IMR-90 (cell line): ENCODE measurements at regions not wholly inside any gene's neighbourhood (a gene's known extent, or its start where the extent isn't known, plus 50 kb on each side); places are given as distances from the start of the nearest gene placed in this dataset.

ENCODE experiments used
- ATAC-seq: fragments of 200-7000 bp; cut with Tn5 transposase; 2 replicates; pipeline ENCODE4 v1.9.1; 2020; ENCODE audit warnings: low read depth, mild to moderate bottlenecking, moderate library complexity
- BruUV-seq: library from RNA; stranded (reverse); fragments of 400-500 nt; replicated peaks from 2 replicates; lab custom pipeline; 2021; lab: Mats Ljungman, UMichigan
- CTCF ChIA-PET: fragments of 300-600 bp; formaldehyde crosslinking; extraction: SDS; loops from one replicate; lab custom pipeline; 2021; ENCODE audit warnings: antibody characterized with exemption; lab: Yijun Ruan, JAX
- POLR2A ChIA-PET: fragments of 300-600 bp; sonication (Branson Sonifier 250); formaldehyde crosslinking; loops from one replicate; lab custom pipeline; 2022; ENCODE audit warnings: antibody characterized with exemption; ENCODE audit not compliant: unreplicated experiment; lab: Charles Lee
- DNase-seq: peaks from one replicate; pipeline ENCODE4 v3.0.0; 2013
- H2AFZ ChIP-seq: replicated peaks from 2 replicates; pipeline ENCODE3; 2013; ENCODE audit warnings: low read length, mild to moderate bottlenecking; ENCODE audit not compliant: poor library complexity
- H2AK5ac ChIP-seq: 2 replicates; pipeline ENCODE4 v1.6.1; 2013; ENCODE audit warnings: low read depth, low read length, inconsistent platforms
- H2AK9ac ChIP-seq: replicated peaks from 2 replicates; pipeline ENCODE3; 2013; ENCODE audit warnings: mild to moderate bottlenecking, low read depth, low read length, moderate library complexity; ENCODE audit not compliant: poor library complexity
- H2BK120ac ChIP-seq: 2 replicates; pipeline ENCODE4 v1.6.1; 2013; ENCODE audit warnings: low read depth, low read length, inconsistent platforms
- H2BK15ac ChIP-seq: 3 replicates; pipeline ENCODE4 v1.6.1; 2013; ENCODE audit warnings: low read depth, low read length, inconsistent platforms
- H2BK20ac ChIP-seq: 2 replicates; pipeline ENCODE4 v1.6.1; 2013; ENCODE audit warnings: low read depth, mild to moderate bottlenecking, inconsistent platforms, low read length, moderate library complexity
- H2BK5ac ChIP-seq: 2 replicates; pipeline ENCODE4 v1.6.1; 2013; ENCODE audit warnings: mild to moderate bottlenecking, low read depth, low read length, inconsistent platforms; ENCODE audit not compliant: poor library complexity, severe bottlenecking
- H3K14ac ChIP-seq: replicated peaks from 2 replicates; pipeline ENCODE4 v1.6.1; 2013; ENCODE audit warnings: low read depth, low read length, inconsistent platforms
- H3K18ac ChIP-seq: 2 replicates; pipeline ENCODE4 v1.6.1; 2013; ENCODE audit warnings: low read depth, low read length, control low read depth
- H3K23ac ChIP-seq: 2 replicates; pipeline ENCODE4 v1.6.1; 2013; ENCODE audit warnings: low read depth, low read length, inconsistent platforms
- H3K27ac ChIP-seq: 2 replicates; pipeline ENCODE4 v1.5.1; 2013; ENCODE audit warnings: mild to moderate bottlenecking, control low read depth, low read length; ENCODE audit not compliant: insufficient read depth
- H3K27me3 ChIP-seq: 2 replicates; pipeline ENCODE4 v1.6.1; 2013; ENCODE audit warnings: low read length; ENCODE audit not compliant: control insufficient read depth, insufficient read depth
- H3K36me3 ChIP-seq: 2 replicates; pipeline ENCODE4 v1.6.1; 2013; ENCODE audit warnings: low read length, mixed read lengths; ENCODE audit not compliant: control insufficient read depth, insufficient read depth
- H3K4ac ChIP-seq: 2 replicates; pipeline ENCODE4 v1.6.1; 2013; ENCODE audit warnings: low read depth, low read length, inconsistent platforms
- H3K4me1 ChIP-seq: 2 replicates; pipeline ENCODE4 v1.6.1; 2013; ENCODE audit warnings: low read length, mixed read lengths; ENCODE audit not compliant: control insufficient read depth, insufficient read depth
- H3K4me2 ChIP-seq: 2 replicates; pipeline ENCODE4 v1.6.1; 2013; ENCODE audit warnings: low read depth, mild to moderate bottlenecking, control low read depth, low read length, moderate library complexity
- H3K4me3 ChIP-seq: 2 replicates; pipeline ENCODE4 v1.5.1; 2013; ENCODE audit warnings: low read depth, mild to moderate bottlenecking, control low read depth, low read length, moderate library complexity; ENCODE audit not compliant: insufficient read depth
- H3K56ac ChIP-seq: 2 replicates; pipeline ENCODE4 v1.6.1; 2013; ENCODE audit warnings: low read length, inconsistent platforms; ENCODE audit not compliant: insufficient read depth; ENCODE audit errors: extremely low read depth
- H3K79me1 ChIP-seq, 2 experiments: 2 replicates each; pipeline ENCODE4 v1.6.1; 2013; ENCODE audit warnings: low read length in 2 of 2, inconsistent platforms in 1 of 2, low read depth in 1 of 2
- H3K9ac ChIP-seq: 2 replicates; pipeline ENCODE4 v1.6.1; 2013; ENCODE audit warnings: low read depth, low read length, control low read depth
- H3K9me1 ChIP-seq: 2 replicates; pipeline ENCODE4 v1.6.1; 2013; ENCODE audit warnings: low read length, inconsistent platforms; ENCODE audit not compliant: insufficient read depth
- H3K9me3 ChIP-seq: 2 replicates; pipeline ENCODE4 v1.6.1; 2013; ENCODE audit warnings: low read length; ENCODE audit not compliant: control insufficient read depth, insufficient read depth
- H4K20me1 ChIP-seq: 2 replicates; pipeline ENCODE4 v1.6.1; 2013; ENCODE audit warnings: low read length, inconsistent platforms; ENCODE audit not compliant: insufficient read depth
- H4K5ac ChIP-seq: 2 replicates; pipeline ENCODE4 v1.6.1; 2013; ENCODE audit warnings: mild to moderate bottlenecking, low read depth, low read length, control low read depth
- H4K8ac ChIP-seq, 2 experiments: 2 replicates each; pipeline ENCODE4 v1.6.1; 2013; ENCODE audit warnings: low read depth in 2 of 2, low read length in 2 of 2, control low read depth in 1 of 2, inconsistent platforms in 1 of 2
- H4K91ac ChIP-seq: 2 replicates; pipeline ENCODE4 v1.6.1; 2013; ENCODE audit warnings: low read depth, low read length, inconsistent platforms; ENCODE audit not compliant: insufficient read depth
- BHLHE40 ChIP-seq: fragments of 150-350 bp; IDR thresholded peaks from 2 replicates; pipeline ENCODE4 v1.6.1; 2016; ENCODE audit warnings: mild to moderate bottlenecking, low read depth, low read length
- CEBPB ChIP-seq: IDR thresholded peaks from 2 replicates; pipeline ENCODE4 v1.6.1; 2012; ENCODE audit warnings: low read depth, low read length, improper control_type of control experiment
- CHD1 ChIP-seq: IDR thresholded peaks from 2 replicates; pipeline ENCODE4 v1.6.1; 2012; ENCODE audit warnings: low read depth, low read length, improper control_type of control experiment
- CTCF ChIP-seq: conservative IDR thresholded peaks from 2 replicates; pipeline ENCODE4 v1.5.1; 2012; ENCODE audit warnings: mild to moderate bottlenecking, low read depth, low read length, improper control_type of control experiment
- FOS ChIP-seq: fragments of 150-350 bp; IDR thresholded peaks from 2 replicates; pipeline ENCODE4 v1.6.1; 2016; ENCODE audit warnings: low read depth, low read length
- MAFK ChIP-seq: IDR thresholded peaks from 2 replicates; pipeline ENCODE4 v1.6.1; 2012; ENCODE audit warnings: low read depth, low read length, improper control_type of control experiment
- MAZ ChIP-seq: IDR thresholded peaks from 2 replicates; pipeline ENCODE4 v1.6.1; 2012; ENCODE audit warnings: low read depth, mild to moderate bottlenecking, low read length, improper control_type of control experiment, moderate library complexity, borderline replicate concordance
- MXI1 ChIP-seq: IDR thresholded peaks from 2 replicates; pipeline ENCODE4 v1.6.1; 2012; ENCODE audit warnings: low read depth, mild to moderate bottlenecking, low read length, moderate library complexity, borderline replicate concordance
- POLR2A ChIP-seq: IDR thresholded peaks from 2 replicates; pipeline ENCODE4 v1.6.1; 2012; ENCODE audit warnings: mild to moderate bottlenecking, low read depth, low read length
- RAD21 ChIP-seq: IDR thresholded peaks from 2 replicates; pipeline ENCODE4 v1.6.1; 2012; ENCODE audit warnings: low read length, improper control_type of control experiment
- RCOR1 ChIP-seq: IDR thresholded peaks from 2 replicates; pipeline ENCODE4 v1.6.1; 2012; ENCODE audit warnings: mild to moderate bottlenecking, low read length, improper control_type of control experiment; ENCODE audit not compliant: insufficient replicate concordance
- RFX5 ChIP-seq: IDR thresholded peaks from 2 replicates; pipeline ENCODE4 v1.8.0; 2012; ENCODE audit warnings: low read depth, mild to moderate bottlenecking, low read length, moderate library complexity
- SMC3 ChIP-seq: fragments of 150-350 bp; IDR thresholded peaks from 2 replicates; pipeline ENCODE4 v1.6.1; 2016; ENCODE audit warnings: low read depth, mild to moderate bottlenecking, antibody characterized with exemption, low read length, moderate library complexity
- USF2 ChIP-seq: fragments of 150-350 bp; IDR thresholded peaks from 2 replicates; pipeline ENCODE4 v1.6.1; 2017; ENCODE audit warnings: mild to moderate bottlenecking, antibody characterized with exemption, low read length, low read depth
- WGBS, 2 experiments: methylation state at CpG; one replicate each; pipeline versions ENCODE4 v1.1.5 to v1.1.7; 2013; ENCODE audit warnings: missing lambda C conversion rate in 2 of 2; ENCODE audit not compliant: insufficient read length in 1 of 2; ENCODE audit errors: extremely low coverage in 2 of 2; 5-methylcytosine and 5-hydroxymethylcytosine counted together
- dilution Hi-C: fragments of 300-500 bp; cut with HindIII; formaldehyde crosslinking; loops from one replicate; pipeline ENCODE4 v1.14.3; 2018; ENCODE audit warnings: low sequenced_read_pairs; ENCODE audit not compliant: unreplicated experiment
- in situ Hi-C: fragments of 300-500 bp; cut with MboI; formaldehyde crosslinking; loops from 3 replicates; pipeline ENCODE4 v1.14.3; 2019; ENCODE audit warnings: low sequenced_read_pairs, inconsistent platforms, mixed read lengths
- intact Hi-C: fragments of 100-400 bp; cut with micrococcal nuclease; formaldehyde crosslinking; loops from 2 replicates; pipeline ENCODE4 v1.10.0; 2022

- DNase-seq (peak; percentile 11), ATAC-seq (peak; percentile 95)
- Histone ChIP-seq H3K4ac (no peak overlapping the region), H3K9ac (no peak overlapping the region), H3K79me1 (no peaks in the 10 kb centered on the region), H2BK5ac (no peak overlapping the region), H4K8ac (no peak overlapping the region), H3K27ac (no peak overlapping the region), H2BK120ac (no peak overlapping the region), H4K5ac (no peak overlapping the region), H2AK5ac (no peak overlapping the region), H3K18ac (no peak overlapping the region), H3K56ac (no peak overlapping the region), H2AK9ac (no peak overlapping the region), H4K20me1 (no peaks in the 10 kb centered on the region), H2BK15ac (no peak overlapping the region), H3K14ac (no peak overlapping the region), H3K9me3 (no peaks in the 10 kb centered on the region), H2AFZ (no peak overlapping the region), H2BK20ac (no peak overlapping the region), H3K27me3 (peaks cover 23% of the 10 kb centered on the region), H3K36me3 (no peaks in the 10 kb centered on the region), H3K4me1 (no peaks in the 10 kb centered on the region), H3K9me1 (no peaks in the 10 kb centered on the region), H3K23ac (no peak overlapping the region), H3K4me3 (no peak overlapping the region), H4K91ac (no peak overlapping the region), H3K4me2 (no peak overlapping the region)
- no TSS peak for BruUV-seq
- POLR2A ChIA-PET, result no interaction called here
- no peak for TF ChIP-seq CTCF
- no peak for TF ChIP-seq MAZ
- TF ChIP-seq USF2, result no peak
- no peak for TF ChIP-seq RFX5
- no peak for TF ChIP-seq CEBPB
- TF ChIP-seq RCOR1, result no peak
- TF ChIP-seq BHLHE40, result no peak
- TF ChIP-seq MAFK, result no peak
- TF ChIP-seq MXI1, result no peak
- no peak for TF ChIP-seq CHD1
- TF ChIP-seq POLR2A, result no peak
- no peak for TF ChIP-seq FOS
- TF ChIP-seq SMC3, result no peak
- TF ChIP-seq RAD21, result no peak
- in situ Hi-C loops (no loop called here), intact Hi-C loops (no loop called here), dilution Hi-C loops (no loop called here)
- CTCF ChIA-PET, result no interaction called here
- WGBS, 2 experiments, result no CpG with 5 or more reads among the region's 15 CpGs
Observed at GRCh38 chr20:63082308-63082938, 75.7 kb upstream of the BHLHE23 start.
